HUES48 (cell line): ENCODE measurements at regions not wholly inside any gene's neighbourhood (a gene's known extent, or its start where the extent isn't known, plus 50 kb on each side); places are given as distances from the start of the nearest gene placed in this dataset.

Experiments
- H3K27ac ChIP-seq: one replicate; pipeline ENCODE4 v1.7.0; 2013; ENCODE audit warnings: low read depth, low read length, inconsistent platforms
- H3K27me3 ChIP-seq: 2 replicates; pipeline ENCODE4 v1.6.1; 2013; ENCODE audit warnings: mild to moderate bottlenecking, low read length; ENCODE audit not compliant: control insufficient read depth, insufficient read depth
- H3K36me3 ChIP-seq: 2 replicates; pipeline ENCODE4 v1.6.1; 2013; ENCODE audit warnings: low read length; ENCODE audit not compliant: control insufficient read depth, insufficient read depth
- H3K4me1 ChIP-seq: 2 replicates; pipeline ENCODE4 v1.6.1; 2013; ENCODE audit warnings: mild to moderate bottlenecking, low read length; ENCODE audit not compliant: control insufficient read depth, insufficient read depth
- H3K4me3 ChIP-seq: 2 replicates; pipeline ENCODE4 v1.5.1; 2013; ENCODE audit warnings: mild to moderate bottlenecking, low read depth, low read length
- H3K9ac ChIP-seq: 2 replicates; pipeline ENCODE4 v1.6.1; 2013; ENCODE audit warnings: mild to moderate bottlenecking, low read depth, low read length, moderate library complexity
- H3K9me3 ChIP-seq: 2 replicates; pipeline ENCODE4 v1.6.1; 2013; ENCODE audit warnings: low read length; ENCODE audit not compliant: control insufficient read depth, insufficient read depth

DNA sequence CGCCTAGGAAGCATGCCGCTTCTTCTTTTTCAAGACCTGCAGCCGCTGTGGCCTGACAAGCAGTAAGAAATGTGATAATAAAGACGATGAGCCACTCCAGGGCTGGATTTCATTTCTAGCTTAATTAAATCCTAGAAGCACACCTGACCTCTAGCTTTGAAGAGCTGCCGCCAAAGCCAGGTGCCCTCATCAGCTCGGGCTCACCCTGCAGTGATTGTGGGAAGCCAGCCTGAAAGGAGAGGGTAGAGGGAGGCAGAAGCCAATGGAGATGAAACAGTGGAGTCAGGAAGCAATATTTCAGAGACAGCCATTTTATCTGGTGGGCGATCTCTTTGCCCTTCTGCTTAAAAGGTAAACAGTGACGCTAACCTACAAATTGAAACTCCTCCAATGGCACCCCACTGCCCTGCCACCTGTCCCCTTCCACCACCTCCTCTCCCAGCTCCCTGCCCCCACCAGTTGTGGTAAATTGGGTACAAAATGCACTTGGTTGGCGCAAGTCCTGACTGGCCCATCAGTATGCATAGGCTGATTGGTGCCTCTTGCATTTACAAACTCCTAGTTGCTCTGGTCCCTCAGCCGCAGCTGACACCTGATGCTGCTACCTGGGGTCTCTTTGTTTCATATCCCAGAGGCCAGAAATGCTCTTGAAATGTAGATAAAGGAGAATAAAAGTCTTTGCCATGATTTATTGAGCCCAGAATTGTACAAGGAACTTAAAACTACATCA, 385.3 kb downstream of the PDCD6IP start:
- no peak overlapping the region for H3K9ac ChIP-seq
- no peaks in the 10 kb centered on the region for H3K27me3 ChIP-seq
- peaks cover 11% of the 10 kb centered on the region for H3K4me1 ChIP-seq
- no peak overlapping the region for H3K4me3 ChIP-seq
- H3K9me3 ChIP-seq, result no peaks in the 10 kb centered on the region
- no peaks in the 10 kb centered on the region for H3K36me3 ChIP-seq
- no peak overlapping the region for H3K27ac ChIP-seq

DNA sequence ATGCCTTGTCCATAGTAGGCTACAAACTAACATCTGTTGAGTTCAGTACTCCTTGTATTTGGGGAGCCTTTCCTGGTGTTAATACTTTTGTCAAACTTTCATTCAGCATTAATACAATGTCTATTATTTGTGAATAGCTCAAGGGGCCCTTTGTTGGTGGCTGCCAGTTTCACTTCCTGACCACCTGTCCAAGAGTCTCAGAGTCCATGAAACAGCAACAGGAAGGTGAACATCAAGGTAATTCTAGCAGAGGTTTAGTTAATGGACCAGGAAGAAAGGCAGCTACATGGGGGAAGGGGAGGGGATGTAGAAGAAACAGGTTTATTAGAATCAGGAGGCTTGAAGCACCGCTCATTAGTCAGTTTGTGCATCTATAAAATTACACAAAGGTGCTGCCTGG, 386.9 kb downstream of the PDCD6IP start:
- Histone ChIP-seq H3K4me3 (no peak overlapping the region), H3K36me3 (no peaks in the 10 kb centered on the region), H3K27ac (no peak overlapping the region)

DNA sequence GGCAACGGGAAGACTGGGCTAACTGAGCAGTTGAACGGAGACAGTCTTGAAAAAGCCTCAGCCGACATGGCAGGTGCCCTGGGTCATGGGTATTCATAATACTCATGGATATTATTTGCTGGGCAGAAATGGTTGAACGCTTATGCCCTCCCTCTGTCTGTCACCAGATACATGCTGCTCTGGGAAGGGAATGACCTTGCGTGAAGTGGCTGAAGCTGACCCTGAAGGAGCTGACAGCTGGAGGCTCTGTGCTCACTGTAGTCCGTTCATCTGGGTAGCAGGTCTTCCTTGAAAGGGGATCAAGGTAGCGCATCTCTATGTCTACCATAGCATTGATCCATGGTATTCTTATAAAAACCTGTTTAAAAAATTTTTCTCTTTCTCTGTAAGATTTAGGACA, 390.7 kb downstream of the PDCD6IP start:
- H3K4me3 ChIP-seq, result no peak overlapping the region
- H3K27me3 ChIP-seq, result no peaks in the 10 kb centered on the region
- no peaks in the 10 kb centered on the region for H3K9me3 ChIP-seq
- no peak overlapping the region for H3K27ac ChIP-seq
- no peak overlapping the region for H3K9ac ChIP-seq
- H3K4me1 ChIP-seq, result peaks cover 4% of the 10 kb centered on the region
- no peaks in the 10 kb centered on the region for H3K36me3 ChIP-seq

More for the DNA sequence above, 386.9 kb downstream of the PDCD6IP start:
- no peaks in the 10 kb centered on the region for H3K27me3 ChIP-seq
- no peaks in the 10 kb centered on the region for H3K9me3 ChIP-seq
- H3K9ac ChIP-seq, result no peak overlapping the region
- H3K4me1 ChIP-seq, result peaks cover 11% of the 10 kb centered on the region

DNA sequence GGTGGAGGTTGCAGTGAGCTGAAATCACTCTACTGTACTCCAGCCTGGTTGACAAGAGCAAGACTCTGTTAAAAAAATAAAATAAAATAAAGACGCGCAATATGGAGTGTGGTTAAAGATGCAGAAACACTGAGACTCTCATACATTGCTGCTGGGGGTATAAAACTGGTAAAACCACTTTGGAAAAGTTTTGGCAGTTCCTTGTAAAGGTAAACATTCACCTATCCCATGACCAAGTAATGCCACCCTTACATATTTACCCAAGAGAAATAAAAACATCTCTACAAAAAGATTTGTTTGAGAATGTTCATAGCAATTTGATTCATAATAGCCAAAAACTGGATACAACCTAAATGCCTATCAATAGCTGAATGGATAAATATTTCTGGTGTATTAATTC, 398.5 kb downstream of the PDCD6IP start:
- Histone ChIP-seq H3K4me3 (no peak overlapping the region), H3K4me1 (no peaks in the 10 kb centered on the region), H3K9me3 (no peaks in the 10 kb centered on the region), H3K27ac (no peak overlapping the region), H3K27me3 (no peaks in the 10 kb centered on the region), H3K36me3 (no peaks in the 10 kb centered on the region), H3K9ac (no peak overlapping the region)

DNA sequence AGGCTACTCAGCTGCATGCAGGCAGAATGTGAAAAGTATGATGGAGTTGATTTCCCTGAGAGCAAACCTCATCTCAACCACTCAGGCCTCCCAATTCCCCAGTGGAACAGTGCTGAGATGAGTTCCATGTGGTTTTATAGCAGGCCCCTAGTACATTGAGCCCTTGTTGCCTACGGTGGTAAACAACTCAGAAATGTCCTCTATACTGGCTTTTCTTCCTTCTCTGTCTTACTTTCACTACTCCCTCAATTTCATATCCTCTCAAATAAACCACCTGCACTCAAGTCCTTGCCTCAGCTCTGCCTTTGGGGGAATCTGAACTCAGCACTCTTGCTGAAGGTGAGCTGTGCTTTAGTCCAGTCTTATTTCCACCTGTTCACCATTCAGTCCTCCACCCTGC, 399.9 kb downstream of the PDCD6IP start:
- no peak overlapping the region for H3K4me3 ChIP-seq
- H3K9me3 ChIP-seq, result no peaks in the 10 kb centered on the region
- no peak overlapping the region for H3K27ac ChIP-seq
- no peaks in the 10 kb centered on the region for H3K4me1 ChIP-seq
- no peaks in the 10 kb centered on the region for H3K36me3 ChIP-seq
- no peak overlapping the region for H3K9ac ChIP-seq
- no peaks in the 10 kb centered on the region for H3K27me3 ChIP-seq

DNA sequence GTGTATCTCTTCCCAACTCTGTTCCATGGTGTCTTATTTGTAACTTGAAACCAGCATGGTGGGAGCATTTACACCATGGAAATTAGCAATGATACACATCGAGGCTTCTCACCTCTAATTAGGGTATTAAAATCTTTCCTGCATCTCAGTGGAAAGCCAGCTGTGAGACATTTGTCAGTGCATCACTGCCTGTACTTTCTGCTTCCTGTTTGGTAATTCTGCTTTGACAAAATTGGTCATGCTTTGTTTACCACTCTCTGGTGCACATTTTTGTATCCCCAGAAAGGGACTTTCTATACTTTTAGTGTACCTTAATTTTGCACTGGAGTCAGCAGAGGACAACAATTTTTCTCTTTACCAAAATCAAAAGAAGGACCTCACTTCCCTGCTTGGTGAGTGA, 402.1 kb downstream of the PDCD6IP start:
- Histone ChIP-seq H3K9ac (no peak overlapping the region), H3K27ac (no peak overlapping the region), H3K4me1 (no peaks in the 10 kb centered on the region), H3K27me3 (no peaks in the 10 kb centered on the region), H3K36me3 (no peaks in the 10 kb centered on the region), H3K4me3 (no peak overlapping the region), H3K9me3 (no peaks in the 10 kb centered on the region)

DNA sequence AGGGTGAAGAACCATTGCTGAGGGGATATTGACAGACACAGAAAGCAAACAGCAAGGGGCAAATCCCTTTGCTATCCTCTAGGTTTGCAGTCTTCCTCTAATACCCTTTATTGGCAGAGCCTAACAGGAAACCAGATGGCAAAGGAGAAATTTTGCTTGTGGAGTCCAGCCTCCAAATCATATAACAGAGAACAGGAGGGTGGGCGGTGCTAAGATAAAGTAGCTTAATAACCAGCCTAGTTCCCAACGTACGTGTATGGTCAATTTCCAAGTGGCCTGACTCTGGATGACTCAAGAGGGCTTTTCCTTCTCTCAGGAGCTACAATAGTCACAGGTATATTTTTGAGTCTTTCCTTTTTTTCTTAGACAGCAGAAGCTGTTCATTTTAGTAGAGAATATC, 404.5 kb downstream of the PDCD6IP start:
- Histone ChIP-seq H3K9me3 (no peaks in the 10 kb centered on the region), H3K4me1 (no peaks in the 10 kb centered on the region)

DNA sequence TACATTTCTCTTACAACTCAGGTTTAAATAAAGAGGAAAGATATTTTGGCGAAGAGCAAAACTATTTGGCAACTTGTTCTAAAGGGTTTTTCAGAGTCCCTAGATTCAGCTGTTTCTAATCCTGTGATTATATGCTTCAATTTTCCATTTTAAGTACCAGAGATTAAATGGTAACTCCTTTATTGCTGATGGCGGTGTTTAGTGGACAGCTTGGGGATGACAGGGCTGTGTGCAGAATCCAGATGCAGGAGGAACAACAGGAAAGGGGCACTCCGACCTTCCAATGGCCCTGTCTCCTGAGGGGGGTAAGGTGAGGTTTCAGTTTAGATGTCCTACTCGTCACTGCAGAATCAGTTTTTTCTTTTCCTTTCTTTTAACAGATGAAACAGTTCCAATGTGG, 405.0 kb downstream of the PDCD6IP start:
- H3K4me3 ChIP-seq, result no peak overlapping the region
- no peaks in the 10 kb centered on the region for H3K36me3 ChIP-seq
- no peaks in the 10 kb centered on the region for H3K9me3 ChIP-seq
- H3K27me3 ChIP-seq, result no peaks in the 10 kb centered on the region
- H3K27ac ChIP-seq, result no peak overlapping the region
- H3K9ac ChIP-seq, result no peak overlapping the region
- H3K4me1 ChIP-seq, result no peaks in the 10 kb centered on the region

More for the DNA sequence above, 404.5 kb downstream of the PDCD6IP start:
- no peak overlapping the region for H3K9ac ChIP-seq
- H3K27ac ChIP-seq, result no peak overlapping the region
- H3K27me3 ChIP-seq, result no peaks in the 10 kb centered on the region
- no peaks in the 10 kb centered on the region for H3K36me3 ChIP-seq
- no peak overlapping the region for H3K4me3 ChIP-seq

DNA sequence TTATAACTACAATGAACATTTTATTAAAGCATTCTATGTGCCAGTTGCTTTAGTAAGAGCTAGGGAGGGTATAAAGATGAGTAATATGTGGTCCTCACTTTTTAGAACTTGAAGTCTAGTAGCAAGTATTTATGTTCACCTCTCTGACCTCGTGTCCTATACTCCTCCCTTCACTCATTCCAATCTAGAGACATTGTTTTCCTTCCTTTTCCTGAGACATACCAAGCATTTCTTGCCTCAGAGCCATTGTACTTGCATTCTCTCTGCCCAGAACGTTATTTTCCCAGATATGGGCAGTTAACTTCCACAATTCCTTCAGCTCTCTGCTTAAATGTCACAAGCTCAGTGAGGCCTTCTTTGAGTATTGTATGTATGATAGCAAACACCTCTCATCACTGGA, 408.6 kb downstream of the PDCD6IP start:
- H3K27ac ChIP-seq, result no peak overlapping the region
- H3K27me3 ChIP-seq, result no peaks in the 10 kb centered on the region
- H3K4me3 ChIP-seq, result no peak overlapping the region
- H3K9me3 ChIP-seq, result no peaks in the 10 kb centered on the region
- H3K4me1 ChIP-seq, result no peaks in the 10 kb centered on the region
- no peak overlapping the region for H3K9ac ChIP-seq
- no peaks in the 10 kb centered on the region for H3K36me3 ChIP-seq

DNA sequence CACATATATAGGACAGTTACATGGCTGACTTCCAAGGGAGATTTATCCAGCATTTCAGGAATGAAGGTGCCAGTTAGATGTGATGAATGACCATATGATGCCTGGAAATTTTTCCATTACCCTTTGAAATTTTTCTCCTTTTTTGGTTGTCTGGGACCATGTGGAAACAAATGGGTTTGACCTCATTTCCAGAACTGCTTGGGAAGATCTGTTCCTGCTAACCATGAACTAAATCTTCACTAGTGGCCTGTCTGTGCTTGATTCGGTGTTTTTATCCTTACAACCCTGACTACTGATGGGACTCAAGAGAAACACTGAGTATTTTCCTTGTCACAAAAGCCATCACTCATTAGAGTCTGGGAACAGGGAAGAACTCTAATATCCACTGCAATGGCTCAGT, 409.4 kb downstream of the PDCD6IP start:
- Histone ChIP-seq H3K36me3 (no peaks in the 10 kb centered on the region), H3K9ac (no peak overlapping the region), H3K27ac (no peak overlapping the region), H3K4me3 (no peak overlapping the region), H3K4me1 (no peaks in the 10 kb centered on the region), H3K9me3 (no peaks in the 10 kb centered on the region), H3K27me3 (no peaks in the 10 kb centered on the region)

DNA sequence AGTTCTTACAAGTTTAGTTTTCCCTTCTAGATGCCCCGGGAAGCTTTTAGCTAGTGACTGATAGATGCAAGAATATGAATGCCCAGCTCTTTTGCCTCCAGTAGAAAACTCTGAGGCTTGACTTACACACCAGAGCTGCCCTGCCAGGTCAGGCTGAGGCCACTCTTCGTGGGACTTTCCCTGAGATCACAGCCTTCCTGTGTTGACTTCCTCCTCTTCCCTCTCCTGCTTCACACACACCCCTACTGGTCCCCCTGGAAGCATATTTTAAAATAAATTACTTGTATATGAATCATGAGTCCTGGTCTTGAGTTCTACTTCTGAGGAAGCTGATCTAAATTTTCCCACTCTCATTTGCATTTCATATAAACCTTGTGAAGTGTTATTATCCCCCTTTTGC, 413.7 kb downstream of the PDCD6IP start:
- Histone ChIP-seq H3K27ac (no peak overlapping the region), H3K36me3 (no peaks in the 10 kb centered on the region), H3K4me3 (no peak overlapping the region), H3K9me3 (no peaks in the 10 kb centered on the region), H3K4me1 (no peaks in the 10 kb centered on the region), H3K27me3 (no peaks in the 10 kb centered on the region), H3K9ac (no peak overlapping the region)
